Loucy (cell line): ENCODE measurements at regions not wholly inside any gene's neighbourhood (a gene's known extent, or its start where the extent isn't known, plus 50 kb on each side); places are given as distances from the start of the nearest gene placed in this dataset.

ENCODE experiments used
- H2AFZ ChIP-seq: fragments of 200-600 bp; sonication (generic); 2 replicates; pipeline ENCODE4 v1.6.0; 2016; ENCODE audit warnings: antibody characterized with exemption, mild to moderate bottlenecking, low read length, moderate library complexity
- H3F3A ChIP-seq: fragments of 200-600 bp; 2 replicates; pipeline ENCODE4 v1.6.0; 2016; ENCODE audit warnings: antibody characterized with exemption, low read depth, mild to moderate bottlenecking
- H3K27me3 ChIP-seq: fragments of 200-600 bp; sonication (generic); 2 replicates; pipeline ENCODE4 v1.6.1; 2014; ENCODE audit warnings: low read length, mild to moderate bottlenecking; ENCODE audit not compliant: insufficient read depth, poor library complexity, severe bottlenecking
- H3K36me3 ChIP-seq: fragments of 200-600 bp; sonication (generic); 2 replicates; pipeline ENCODE4 v1.6.1; 2016; ENCODE audit warnings: low read length; ENCODE audit not compliant: insufficient read depth
- H3K4me1 ChIP-seq: fragments of 200-600 bp; sonication (generic); 2 replicates; pipeline ENCODE4 v1.5.1; 2014; ENCODE audit warnings: low read length, mild to moderate bottlenecking; ENCODE audit not compliant: insufficient read depth, poor library complexity, severe bottlenecking
- H3K4me2 ChIP-seq: fragments of 200-600 bp; sonication (generic); 2 replicates; pipeline ENCODE4 v1.6.0; 2014; ENCODE audit warnings: antibody characterized with exemption, low read length, low read depth, mild to moderate bottlenecking; ENCODE audit not compliant: poor library complexity, severe bottlenecking
- H3K4me3 ChIP-seq: fragments of 200-600 bp; sonication (generic); 2 replicates; pipeline ENCODE4 v1.5.1; 2014; ENCODE audit warnings: low read length, mild to moderate bottlenecking, mixed read lengths; ENCODE audit not compliant: poor library complexity, severe bottlenecking
- H3K79me2 ChIP-seq: fragments of 200-600 bp; sonication (generic); 2 replicates; pipeline ENCODE4 v1.6.1; 2014; ENCODE audit warnings: low read length; ENCODE audit not compliant: insufficient read depth
- H3K9ac ChIP-seq: fragments of 200-600 bp; sonication (generic); 2 replicates; pipeline ENCODE4 v1.6.0; 2014; ENCODE audit warnings: mild to moderate bottlenecking, low read depth, low read length, moderate library complexity; ENCODE audit not compliant: poor library complexity, severe bottlenecking
- H3K9me2 ChIP-seq: fragments of 200-600 bp; sonication (generic); replicated peaks from 2 replicates; pipeline ENCODE4 v1.6.1; 2016; ENCODE audit warnings: low read depth, low read length, mixed read lengths
- H3K9me3 ChIP-seq: fragments of 200-600 bp; sonication (generic); 2 replicates; pipeline ENCODE4 v1.6.1; 2014; ENCODE audit warnings: mild to moderate bottlenecking, antibody characterized with exemption, low read length, low read depth; ENCODE audit not compliant: insufficient read depth
- H4K20me1 ChIP-seq: fragments of 200-600 bp; sonication (generic); 2 replicates; pipeline ENCODE4 v1.6.0; 2014; ENCODE audit warnings: antibody characterized with exemption, low read length, mild to moderate bottlenecking; ENCODE audit not compliant: insufficient read depth, poor library complexity, severe bottlenecking
- CTCF ChIP-seq: fragments of 200-600 bp; sonication (generic); conservative IDR thresholded peaks from 2 replicates; pipeline ENCODE4 v1.5.1; 2014; ENCODE audit warnings: mild to moderate bottlenecking, antibody characterized with exemption, low read length
- EZH2phosphoT487 ChIP-seq: fragments of 200-600 bp; IDR thresholded peaks from 2 replicates; pipeline ENCODE4 v1.6.1; 2018; ENCODE audit warnings: antibody characterized with exemption, mild to moderate bottlenecking, moderate library complexity, borderline replicate concordance

GRCh38 chr2:41066168-41066567 lies 614.3 kb upstream of the SLC8A1 start:
- no peak for TF ChIP-seq CTCF
- TF ChIP-seq EZH2phosphoT487: no peak
- Histone ChIP-seq H3K27me3 (no peaks in the 10 kb centered on the region), H3F3A (no peaks in the 10 kb centered on the region), H3K9me3 (no peaks in the 10 kb centered on the region), H3K9me2 (no peaks in the 10 kb centered on the region), H4K20me1 (no peaks in the 10 kb centered on the region), H3K4me3 (no peak overlapping the region), H3K4me1 (no peaks in the 10 kb centered on the region), H3K79me2 (no peaks in the 10 kb centered on the region), H3K9ac (no peak overlapping the region), H3K4me2 (no peak overlapping the region), H2AFZ (no peak overlapping the region), H3K36me3 (no peaks in the 10 kb centered on the region)

- no peaks in the 10 kb centered on the region for H3K9me2 ChIP-seq
- H3K9ac ChIP-seq: no peak overlapping the region
- no peaks in the 10 kb centered on the region for H3K4me1 ChIP-seq
- no peak for TF ChIP-seq CTCF
- TF ChIP-seq EZH2phosphoT487: no peak
- H3F3A ChIP-seq: no peaks in the 10 kb centered on the region
- H3K4me3 ChIP-seq: no peak overlapping the region
- no peaks in the 10 kb centered on the region for H3K79me2 ChIP-seq
- no peak overlapping the region for H3K4me2 ChIP-seq
- H4K20me1 ChIP-seq: no peaks in the 10 kb centered on the region
- H2AFZ ChIP-seq: no peak overlapping the region
- no peaks in the 10 kb centered on the region for H3K9me3 ChIP-seq
- no peaks in the 10 kb centered on the region for H3K27me3 ChIP-seq
- no peaks in the 10 kb centered on the region for H3K36me3 ChIP-seq
Observed at GRCh38 chr2:41068740-41069139, 616.9 kb upstream of the SLC8A1 start.

- H3F3A ChIP-seq: no peaks in the 10 kb centered on the region
- no peak overlapping the region for H2AFZ ChIP-seq
- no peaks in the 10 kb centered on the region for H3K27me3 ChIP-seq
- TF ChIP-seq EZH2phosphoT487 (no peak), CTCF (no peak)
- H3K9ac ChIP-seq: no peak overlapping the region
- H3K9me3 ChIP-seq: no peaks in the 10 kb centered on the region
- H3K4me2 ChIP-seq: no peak overlapping the region
- no peaks in the 10 kb centered on the region for H3K4me1 ChIP-seq
- H3K4me3 ChIP-seq: no peak overlapping the region
- no peaks in the 10 kb centered on the region for H3K36me3 ChIP-seq
- H4K20me1 ChIP-seq: no peaks in the 10 kb centered on the region
- H3K79me2 ChIP-seq: no peaks in the 10 kb centered on the region
- no peaks in the 10 kb centered on the region for H3K9me2 ChIP-seq
Observed at GRCh38 chr2:41078341-41078740, 626.5 kb upstream of the SLC8A1 start.
